ENCODE measurements at regions not wholly inside any gene's neighbourhood (a gene's known extent, or its start where the extent isn't known, plus 50 kb on each side); places are given as distances from the start of the nearest gene placed in this dataset.

DNA sequence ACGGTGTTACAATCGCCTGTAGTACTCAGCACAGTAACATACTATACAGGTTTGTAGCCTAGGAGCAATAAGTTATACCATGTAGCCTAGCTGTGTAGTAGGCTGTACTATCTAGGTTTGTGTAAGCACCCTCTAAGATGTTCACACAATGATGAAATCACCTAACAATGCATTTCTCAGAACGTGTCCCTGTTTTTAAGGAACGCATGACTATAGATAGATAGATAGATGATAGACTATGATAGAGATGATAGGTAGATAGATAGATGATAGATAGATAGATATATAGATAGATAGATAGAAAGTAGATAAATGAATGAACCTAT is 203.9 kb downstream of the FAM76B start:
- TF ChIP-seq, protein P1, sequence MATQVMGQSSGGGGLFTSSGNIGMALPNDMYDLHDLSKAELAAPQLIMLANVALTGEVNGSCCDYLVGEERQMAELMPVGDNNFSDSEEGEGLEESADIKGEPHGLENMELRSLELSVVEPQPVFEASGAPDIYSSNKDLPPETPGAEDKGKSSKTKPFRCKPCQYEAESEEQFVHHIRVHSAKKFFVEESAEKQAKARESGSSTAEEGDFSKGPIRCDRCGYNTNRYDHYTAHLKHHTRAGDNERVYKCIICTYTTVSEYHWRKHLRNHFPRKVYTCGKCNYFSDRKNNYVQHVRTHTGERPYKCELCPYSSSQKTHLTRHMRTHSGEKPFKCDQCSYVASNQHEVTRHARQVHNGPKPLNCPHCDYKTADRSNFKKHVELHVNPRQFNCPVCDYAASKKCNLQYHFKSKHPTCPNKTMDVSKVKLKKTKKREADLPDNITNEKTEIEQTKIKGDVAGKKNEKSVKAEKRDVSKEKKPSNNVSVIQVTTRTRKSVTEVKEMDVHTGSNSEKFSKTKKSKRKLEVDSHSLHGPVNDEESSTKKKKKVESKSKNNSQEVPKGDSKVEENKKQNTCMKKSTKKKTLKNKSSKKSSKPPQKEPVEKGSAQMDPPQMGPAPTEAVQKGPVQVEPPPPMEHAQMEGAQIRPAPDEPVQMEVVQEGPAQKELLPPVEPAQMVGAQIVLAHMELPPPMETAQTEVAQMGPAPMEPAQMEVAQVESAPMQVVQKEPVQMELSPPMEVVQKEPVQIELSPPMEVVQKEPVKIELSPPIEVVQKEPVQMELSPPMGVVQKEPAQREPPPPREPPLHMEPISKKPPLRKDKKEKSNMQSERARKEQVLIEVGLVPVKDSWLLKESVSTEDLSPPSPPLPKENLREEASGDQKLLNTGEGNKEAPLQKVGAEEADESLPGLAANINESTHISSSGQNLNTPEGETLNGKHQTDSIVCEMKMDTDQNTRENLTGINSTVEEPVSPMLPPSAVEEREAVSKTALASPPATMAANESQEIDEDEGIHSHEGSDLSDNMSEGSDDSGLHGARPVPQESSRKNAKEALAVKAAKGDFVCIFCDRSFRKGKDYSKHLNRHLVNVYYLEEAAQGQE (IDR thresholded peaks at IDR 0.05; ENCODE audit: insufficient read depth in 1 of 2, low read depth in 2 of 2, low read length in 2 of 2): no peak
- no peak for TF ChIP-seq FOXP2 (optimal IDR thresholded peaks at IDR 0.05; ENCODE audit: borderline replicate concordance, extremely low read depth, extremely low read length, insufficient read depth)

DNA sequence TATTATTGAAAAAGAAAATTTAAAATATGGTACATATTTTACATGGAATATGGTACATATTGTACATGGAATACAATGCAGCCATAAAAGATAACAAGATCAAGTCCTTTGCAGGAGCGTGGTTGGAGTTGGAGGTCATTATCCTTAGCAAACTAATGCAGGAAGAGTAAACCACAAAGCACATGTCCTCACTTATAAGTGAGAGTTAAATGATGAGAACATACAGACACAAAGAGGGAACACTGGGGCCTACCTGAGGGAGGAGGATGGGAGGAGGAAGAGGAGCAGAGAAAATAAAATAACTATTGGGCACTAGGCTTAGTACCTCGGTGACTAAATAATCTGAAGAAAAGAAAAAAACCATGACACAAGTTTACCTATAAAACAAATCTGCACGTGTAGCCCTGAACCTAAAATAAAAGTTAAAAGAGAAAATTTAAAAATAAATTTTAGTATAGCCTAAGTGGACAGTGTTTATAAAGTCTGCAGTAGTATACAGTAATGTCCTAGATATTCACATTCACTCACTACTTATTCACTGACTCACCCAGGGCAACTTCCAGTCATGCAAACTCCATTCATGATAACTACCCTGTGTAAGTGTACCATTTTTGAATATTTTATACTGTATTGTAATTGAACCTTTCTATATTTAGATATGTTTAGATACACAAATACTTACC is 204.4 kb downstream of the FAM76B start:
- TF ChIP-seq TAF1 (IDR thresholded peaks at IDR 0.05; ENCODE audit: borderline replicate concordance, insufficient read depth, low read length) (no peak), SIN3A (IDR thresholded peaks at IDR 0.05; ENCODE audit: borderline replicate concordance, insufficient read depth, low read length) (no peak)

DNA sequence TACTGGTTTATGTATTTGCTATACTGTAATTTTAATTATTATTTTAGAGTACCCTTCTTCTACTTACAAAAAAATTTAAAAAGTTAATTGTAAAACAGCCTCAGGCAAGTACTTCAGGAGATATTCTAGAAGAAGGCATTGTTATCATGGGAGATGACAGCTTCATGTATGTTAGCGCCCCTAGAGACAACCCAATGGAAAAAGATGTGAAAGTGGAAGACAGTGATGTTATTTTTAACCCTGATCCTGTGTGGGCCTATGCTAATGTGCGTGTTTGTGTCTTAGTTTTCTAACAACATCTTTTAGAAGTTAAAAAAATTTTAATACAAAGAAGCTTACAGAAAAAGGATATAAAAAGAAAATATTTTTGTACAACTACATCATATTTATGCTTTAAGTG is 205.0 kb downstream of the FAM76B start:
- no peak for TF ChIP-seq SIN3A (IDR thresholded peaks at IDR 0.05; ENCODE audit: borderline replicate concordance, insufficient read depth, low read length)
- TF ChIP-seq POLR2AphosphoS5 (IDR thresholded peaks at IDR 0.05; ENCODE audit: low read depth, low read length): no peak
- no peak for TF ChIP-seq FOXP2 (optimal IDR thresholded peaks at IDR 0.05; ENCODE audit: borderline replicate concordance, extremely low read depth, extremely low read length, insufficient read depth)
- no peak for TF ChIP-seq TAF1 (IDR thresholded peaks at IDR 0.05; ENCODE audit: borderline replicate concordance, insufficient read depth, low read length)
- TF ChIP-seq, protein P1 (IDR thresholded peaks at IDR 0.05; ENCODE audit: insufficient read depth in 1 of 2, low read depth in 2 of 2, low read length in 2 of 2): no peak

DNA sequence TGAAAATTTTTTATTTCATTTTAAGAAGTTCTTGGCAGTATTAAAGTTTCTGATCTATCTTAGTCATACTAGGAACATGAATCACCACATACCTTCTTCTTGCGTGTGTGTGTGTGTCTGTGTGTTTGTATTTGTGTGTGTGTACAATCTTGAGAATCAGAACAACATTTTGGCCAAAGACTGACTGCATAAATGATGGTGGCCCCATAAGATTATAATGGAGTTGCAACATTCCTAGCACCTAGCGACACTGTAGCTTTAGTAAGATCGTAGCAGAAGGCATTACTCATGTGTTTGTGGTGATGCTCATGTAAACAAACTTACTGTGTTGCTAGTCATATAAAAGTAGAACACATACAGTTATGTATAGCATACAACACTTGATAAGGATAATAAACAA is 205.4 kb downstream of the FAM76B start:
- TF ChIP-seq, protein P1 (IDR thresholded peaks at IDR 0.05; ENCODE audit: insufficient read depth in 1 of 2, low read depth in 2 of 2, low read length in 2 of 2): no peak
- no peak for TF ChIP-seq FOXP2 (optimal IDR thresholded peaks at IDR 0.05; ENCODE audit: borderline replicate concordance, extremely low read depth, extremely low read length, insufficient read depth)
- no peak for TF ChIP-seq TAF1 (IDR thresholded peaks at IDR 0.05; ENCODE audit: borderline replicate concordance, insufficient read depth, low read length)
- no peak for TF ChIP-seq SIN3A (IDR thresholded peaks at IDR 0.05; ENCODE audit: borderline replicate concordance, insufficient read depth, low read length)
- TF ChIP-seq POLR2AphosphoS5 (IDR thresholded peaks at IDR 0.05; ENCODE audit: low read depth, low read length): no peak

DNA sequence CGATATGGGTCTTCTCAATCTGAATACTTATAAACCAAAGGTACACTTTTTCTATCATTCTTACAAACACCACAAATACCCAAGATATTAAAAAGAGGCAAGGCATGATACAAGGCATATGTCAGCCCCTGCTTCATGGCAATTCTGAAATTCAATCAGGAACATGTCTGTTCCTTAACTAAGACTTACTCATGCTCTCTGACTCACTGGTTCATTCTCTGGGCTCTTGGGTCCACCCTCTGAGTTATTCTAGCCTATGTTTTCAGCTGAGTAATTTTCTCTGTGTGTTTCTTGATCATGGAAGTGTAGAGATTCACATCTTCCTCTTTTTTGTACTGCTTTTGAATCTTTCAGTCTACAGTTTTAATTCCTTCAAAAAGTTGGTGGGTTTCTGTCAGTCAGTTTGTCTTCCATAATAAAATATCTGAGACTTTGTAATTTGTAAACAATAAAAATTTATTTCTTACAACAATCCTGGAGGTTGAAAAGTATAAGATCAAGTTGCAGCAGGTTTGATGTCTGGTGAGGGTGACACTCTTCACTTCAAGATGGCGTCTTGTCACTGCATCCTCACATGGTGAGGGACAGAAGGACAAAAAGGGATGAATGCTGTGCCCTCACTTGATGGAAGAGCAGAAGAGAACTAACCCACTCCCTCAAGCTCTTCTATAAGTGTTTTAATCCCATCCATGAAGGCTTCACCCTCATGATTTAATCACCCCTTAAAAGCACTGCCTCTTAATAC is 211.7 kb downstream of the FAM76B start:
- no peak for TF ChIP-seq SIN3A (IDR thresholded peaks at IDR 0.05; ENCODE audit: borderline replicate concordance, insufficient read depth, low read length)

DNA sequence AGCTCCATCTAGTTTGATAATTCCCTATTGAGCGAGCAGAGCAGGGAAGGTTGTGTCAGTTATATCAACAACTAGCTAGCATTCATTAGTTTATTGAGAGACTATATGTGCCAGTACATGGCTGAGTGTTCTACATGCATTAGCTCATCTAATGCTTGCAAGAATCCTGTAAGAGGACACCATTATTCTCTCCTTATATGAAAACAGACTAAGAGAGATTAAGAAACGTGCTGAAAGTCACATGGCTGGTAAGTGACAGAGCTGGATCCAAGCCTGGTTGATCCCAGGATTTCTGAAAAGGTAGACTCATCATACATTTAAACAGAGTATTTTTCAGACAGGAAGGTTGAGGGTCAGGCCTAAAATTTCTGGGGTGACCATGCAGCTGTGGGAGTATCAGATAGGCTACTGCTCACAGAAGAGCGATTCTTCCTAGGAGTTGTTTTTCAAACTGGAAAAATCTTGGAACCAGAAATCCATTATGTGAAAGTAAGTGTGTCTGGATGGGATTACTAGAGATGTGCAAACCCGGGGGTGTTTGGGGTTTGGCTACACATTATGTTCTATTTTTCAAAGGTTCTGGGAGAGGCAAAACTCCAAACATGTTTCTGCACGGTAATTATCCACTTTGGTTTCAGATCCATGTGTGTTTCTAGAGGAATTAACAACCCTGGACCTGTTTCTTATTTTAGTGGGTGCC is 213.3 kb downstream of the FAM76B start:
- no peak for TF ChIP-seq TAF1 (IDR thresholded peaks at IDR 0.05; ENCODE audit: borderline replicate concordance, insufficient read depth, low read length)
